ENCODE measurements at regions not wholly inside any gene's neighbourhood (a gene's known extent, or its start where the extent isn't known, plus 50 kb on each side); places are given as distances from the start of the nearest gene placed in this dataset.

DNA sequence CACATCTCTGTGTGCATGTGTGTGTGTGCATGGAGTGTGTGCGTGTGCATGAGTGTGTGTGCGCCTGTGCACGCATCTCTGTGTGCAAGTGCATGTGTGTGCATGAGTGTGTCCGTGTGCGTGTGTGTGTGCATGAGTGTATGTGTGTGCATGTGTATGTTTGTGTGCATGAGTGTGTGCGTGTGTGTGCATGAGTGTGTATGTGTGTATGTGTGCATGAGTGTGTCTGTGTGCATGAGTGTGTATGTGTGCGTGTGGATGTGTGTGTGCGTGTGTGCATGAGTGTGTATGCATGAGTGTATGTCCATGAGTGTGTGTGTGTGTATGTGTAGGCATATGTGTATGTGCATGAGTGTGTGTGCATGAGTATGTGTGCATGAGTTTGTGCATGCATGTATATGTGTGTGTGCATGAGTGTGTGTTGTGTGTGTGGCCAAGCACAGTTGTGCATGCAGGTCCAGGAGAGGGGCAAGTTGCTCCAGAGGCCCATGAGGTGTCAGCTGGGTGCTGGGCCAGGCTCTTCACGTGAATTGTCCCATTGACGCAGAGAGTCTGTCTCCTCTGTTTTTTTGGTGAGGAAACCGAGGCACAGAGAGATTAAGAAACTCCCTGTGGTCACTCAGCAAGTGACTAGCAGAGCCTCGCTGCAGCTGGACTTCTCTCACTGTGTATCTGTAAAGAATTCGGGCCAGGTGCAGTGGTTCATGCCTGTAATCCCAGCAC, 75.5 kb downstream of the ASB1 start:
- in situ Hi-C loops (cut with HindIII; ENCODE audit: low sequenced_read_pairs), result loop anchor here (25.0 kb wide), 1 partner anchor 585 kb away; no protein-coding TSS in a partner anchor

DNA sequence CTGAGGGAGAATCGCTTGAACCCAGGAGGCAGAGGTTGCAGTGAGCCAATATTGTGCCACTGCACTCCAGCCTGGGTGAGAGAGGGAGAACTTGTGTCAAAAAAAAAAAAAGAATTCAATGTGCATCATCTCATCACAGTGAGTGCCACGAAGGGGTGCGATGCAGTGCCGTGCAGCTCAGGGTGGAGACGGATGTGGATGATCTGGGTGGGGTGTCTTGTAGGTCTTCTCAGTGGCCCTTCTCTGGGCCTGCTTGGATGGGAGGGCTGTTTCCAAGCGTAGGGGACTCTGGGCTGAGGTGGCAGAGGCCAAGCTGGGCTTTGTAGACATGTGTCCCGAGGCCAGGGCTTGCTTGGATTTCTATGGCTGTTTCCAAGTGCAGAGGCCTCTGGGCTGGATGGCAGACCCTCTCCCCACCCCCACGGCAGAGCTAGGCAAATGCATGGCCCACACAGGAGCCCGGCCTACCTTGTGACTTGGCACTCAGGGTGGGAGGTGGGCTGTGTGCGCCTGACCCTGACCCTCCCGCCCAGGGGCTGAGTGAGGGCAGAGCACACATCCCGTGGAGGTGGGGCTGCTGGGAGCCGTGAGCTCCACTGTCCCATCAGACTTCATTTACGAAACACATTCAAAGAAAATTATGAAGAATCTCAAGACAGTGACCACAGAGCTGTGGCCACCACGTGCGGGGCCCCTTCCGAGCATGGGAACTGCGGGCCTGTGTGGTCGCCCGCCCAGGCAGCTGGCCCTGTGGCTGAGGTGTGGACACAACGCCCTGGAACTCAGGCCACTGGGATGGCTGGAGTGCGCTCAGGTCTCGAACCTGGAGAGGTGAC, 76.4 kb downstream of the ASB1 start:
- in situ Hi-C loops (cut with HindIII; ENCODE audit: low sequenced_read_pairs), result loop anchor here (25.0 kb wide), 1 partner anchor 584 kb away; no protein-coding TSS in a partner anchor

DNA sequence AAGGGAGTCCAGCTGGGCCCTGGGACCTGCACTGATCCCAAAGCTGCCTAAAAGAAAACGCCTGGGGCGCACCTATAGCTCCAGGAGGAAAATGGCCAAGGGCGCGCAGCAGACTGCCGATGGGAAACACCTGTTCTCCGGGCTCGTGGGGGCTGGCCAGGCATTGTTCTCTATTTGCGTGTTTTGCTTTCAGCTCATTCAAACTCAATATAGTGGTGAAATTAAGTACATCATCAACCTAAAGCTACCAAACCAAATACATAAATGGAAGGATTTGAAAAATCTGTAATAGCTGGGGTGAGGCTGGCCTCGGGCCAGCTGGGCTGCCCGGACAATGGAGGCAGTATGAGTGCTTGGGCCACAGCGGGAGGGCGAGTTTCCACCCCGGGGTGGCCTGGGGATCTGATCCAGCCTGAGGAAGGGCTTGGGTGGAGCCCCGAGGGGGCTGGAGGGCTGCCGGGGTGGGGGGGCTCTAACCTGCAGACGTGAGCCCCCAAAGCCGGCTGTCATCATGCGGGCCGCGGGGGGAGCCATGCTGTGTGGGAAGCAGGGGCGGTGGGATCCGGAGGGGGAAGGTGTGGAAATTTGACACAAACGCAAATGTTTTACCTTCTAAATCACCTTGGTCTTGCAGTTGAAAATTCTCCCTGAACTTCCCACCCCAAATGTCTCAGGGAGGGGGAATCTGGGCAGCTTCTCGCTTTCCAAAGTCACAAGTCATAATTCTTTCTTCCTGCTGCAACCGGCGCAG, 77.6 kb downstream of the ASB1 start:
- in situ Hi-C loops (cut with HindIII; ENCODE audit: low sequenced_read_pairs), result loop anchor here (25.0 kb wide), 1 partner anchor 583 kb away; no protein-coding TSS in a partner anchor

DNA sequence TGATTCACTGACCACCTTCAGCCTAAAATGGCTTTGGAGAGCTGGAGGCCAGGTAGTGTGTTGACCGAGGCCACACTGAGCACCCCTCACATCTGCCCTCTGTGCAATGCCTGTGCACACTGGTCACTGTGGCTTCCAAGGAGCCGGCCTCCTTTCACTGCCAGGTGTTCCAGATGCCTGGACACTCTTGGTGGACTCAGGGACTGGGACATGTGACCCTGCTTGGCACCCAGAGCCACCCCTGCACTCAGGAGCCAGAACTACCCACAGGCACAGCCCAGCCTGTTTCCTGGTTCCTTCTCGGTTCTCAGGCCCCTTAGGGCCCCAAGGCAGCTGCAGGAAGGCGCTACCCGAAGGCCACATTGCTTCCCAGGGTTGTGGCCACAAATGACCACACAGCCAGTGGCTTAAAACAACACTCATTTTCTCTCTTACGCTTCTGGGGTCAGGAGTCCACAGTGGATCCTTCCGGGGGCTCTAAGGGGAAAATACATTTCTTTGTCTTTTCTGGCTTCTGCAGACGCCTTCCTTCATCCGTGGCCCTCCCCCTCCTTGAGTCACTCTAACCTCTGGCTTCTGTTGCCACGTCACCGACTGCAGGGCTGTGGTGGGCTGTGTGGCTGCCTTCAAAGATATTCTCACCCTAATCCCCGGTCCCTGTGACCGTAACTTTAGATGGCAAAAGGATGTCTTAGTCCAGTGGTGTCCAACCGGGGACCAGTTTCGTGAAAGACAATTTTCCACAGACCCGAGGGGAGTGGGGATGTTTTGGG, 78.6 kb downstream of the ASB1 start:
- in situ Hi-C loops (cut with HindIII; ENCODE audit: low sequenced_read_pairs), result loop anchor here (25.0 kb wide), 1 partner anchor 582 kb away; no protein-coding TSS in a partner anchor

DNA sequence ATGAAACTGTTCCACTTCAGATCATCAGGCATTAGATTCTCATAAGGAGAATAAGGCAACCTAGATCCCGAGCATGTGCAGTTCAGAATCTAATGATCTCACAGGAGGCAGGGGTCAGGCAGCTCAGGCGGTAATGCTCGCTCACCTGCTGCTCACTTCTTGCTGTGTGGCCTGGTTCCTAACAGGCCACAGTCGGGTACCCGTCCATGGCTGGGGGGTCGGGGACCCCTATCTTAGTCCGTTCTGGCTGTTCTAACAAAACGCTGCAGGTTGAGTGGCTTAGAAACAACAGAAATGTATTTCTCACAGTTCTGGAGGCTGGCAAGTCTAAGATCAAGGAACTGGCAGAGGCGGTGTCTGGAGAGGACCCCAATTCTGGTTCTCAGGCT, 79.2 kb downstream of the ASB1 start:
- in situ Hi-C loops (cut with HindIII; ENCODE audit: low sequenced_read_pairs), result loop anchor here (25.0 kb wide), 1 partner anchor 581 kb away; no protein-coding TSS in a partner anchor

DNA sequence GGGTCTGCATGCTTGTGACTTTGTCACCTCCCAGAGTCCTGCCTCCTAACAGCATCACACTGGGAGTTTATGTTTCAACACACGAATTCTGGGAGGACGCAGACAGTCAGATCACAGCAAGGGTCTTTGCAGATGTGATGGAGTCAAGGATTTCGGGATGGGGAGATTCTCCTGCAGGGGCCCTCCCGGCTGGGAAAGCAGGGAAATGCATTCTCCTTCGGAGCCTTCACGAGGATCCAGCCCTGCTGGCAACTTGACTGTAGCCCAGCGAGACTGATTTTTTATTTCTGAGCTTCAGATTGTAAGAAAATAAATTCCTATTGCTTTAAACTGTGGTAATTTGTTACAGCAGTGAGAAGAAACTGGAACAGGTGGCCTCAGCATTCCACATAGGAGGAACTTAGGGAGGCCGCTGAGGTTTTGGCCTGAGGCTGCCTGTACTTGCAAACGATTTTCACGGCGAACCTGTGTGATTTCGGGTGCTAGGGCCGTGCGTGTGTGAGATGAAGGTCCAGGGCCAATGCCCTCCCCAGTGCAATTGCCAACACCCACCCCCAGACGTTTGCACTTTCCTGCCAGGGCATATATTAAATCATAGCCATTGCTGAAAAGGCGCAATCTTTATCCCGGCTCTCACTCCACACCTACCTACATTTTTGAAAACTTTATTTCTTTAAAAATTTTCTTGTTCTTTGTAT, 79.8 kb downstream of the ASB1 start:
- in situ Hi-C loops (cut with HindIII; ENCODE audit: low sequenced_read_pairs), result loop anchor here (25.0 kb wide), 1 partner anchor 581 kb away; no protein-coding TSS in a partner anchor

DNA sequence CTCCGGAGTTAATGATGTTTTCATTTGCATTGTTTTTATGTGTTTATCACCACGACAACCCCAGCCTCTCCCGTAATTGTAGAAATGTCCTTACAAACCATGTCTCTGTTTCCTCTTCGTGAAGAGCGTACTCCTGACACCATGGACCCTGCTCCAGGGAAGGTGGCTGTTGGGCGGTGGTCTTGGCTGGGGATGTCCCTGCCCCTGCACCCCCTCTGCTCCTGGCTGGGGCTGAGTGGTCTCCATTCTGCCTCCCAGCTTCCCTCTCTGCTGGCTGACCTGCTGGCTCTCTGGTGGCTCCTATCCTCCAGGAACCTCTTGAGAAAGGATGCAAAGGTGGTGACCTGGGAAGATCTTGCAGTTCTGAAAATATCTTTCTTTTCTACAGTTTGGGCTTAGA, 81.1 kb downstream of the ASB1 start:
- in situ Hi-C loops (cut with HindIII; ENCODE audit: low sequenced_read_pairs), result loop anchor here (25.0 kb wide), 1 partner anchor 579 kb away; no protein-coding TSS in a partner anchor

DNA sequence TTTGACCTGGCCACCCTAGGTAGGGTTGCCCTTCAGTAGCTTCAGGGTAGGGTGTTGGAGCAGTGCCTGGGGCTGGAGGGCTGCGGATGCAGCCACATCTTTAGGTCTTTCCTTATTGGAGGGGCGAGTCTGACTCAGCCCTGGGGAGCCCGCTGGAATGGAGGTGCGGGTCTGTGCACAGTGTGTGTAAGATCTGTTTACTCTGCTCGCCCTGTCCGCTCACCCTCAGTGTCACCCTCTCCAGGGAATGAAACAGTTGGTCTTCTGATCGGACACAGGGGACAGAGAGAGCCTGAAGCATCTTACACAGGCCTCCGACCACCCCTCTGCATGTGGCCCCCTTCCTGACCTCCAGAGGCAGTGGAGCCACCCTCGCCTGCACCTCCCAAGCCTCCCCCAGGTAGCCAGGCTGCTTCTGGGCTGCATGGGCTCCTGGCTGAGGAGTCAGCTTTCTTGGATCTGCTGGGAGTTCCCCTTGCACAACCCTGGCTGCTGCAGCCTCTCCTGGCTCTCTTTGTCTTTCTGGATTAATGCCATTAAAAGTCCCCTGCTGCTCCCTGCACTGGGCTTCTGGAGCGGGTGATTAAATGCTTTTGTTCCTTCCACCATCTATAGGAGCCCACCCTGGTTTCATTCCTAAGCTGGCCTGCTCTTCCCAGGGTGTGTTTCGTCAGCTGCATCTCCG, 82.6 kb downstream of the ASB1 start:
- in situ Hi-C loops (cut with HindIII; ENCODE audit: low sequenced_read_pairs), result loop anchor here (25.0 kb wide), 1 partner anchor 578 kb away; no protein-coding TSS in a partner anchor

DNA sequence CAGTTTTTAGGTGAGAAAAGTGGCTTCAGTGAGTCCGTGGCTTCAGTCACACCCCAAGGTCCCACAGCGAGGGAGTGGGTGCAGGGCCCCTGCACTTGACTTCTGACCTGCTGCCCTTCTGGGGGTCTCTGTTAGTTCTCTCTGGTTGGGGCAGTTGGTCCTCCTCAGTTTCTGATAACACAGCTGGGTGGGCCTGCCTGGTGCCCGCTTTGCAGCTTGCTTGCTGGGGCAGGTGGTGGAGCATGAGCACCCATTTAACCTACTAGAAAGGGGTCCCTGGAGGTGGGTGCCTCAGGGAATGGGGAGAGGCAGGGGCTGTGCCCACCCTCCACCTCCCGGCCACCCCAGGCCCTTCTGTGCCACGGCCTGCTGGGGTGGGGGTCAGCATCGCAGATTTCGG, 83.2 kb downstream of the ASB1 start:
- in situ Hi-C loops (cut with HindIII; ENCODE audit: low sequenced_read_pairs), result loop anchor here (25.0 kb wide), 1 partner anchor 577 kb away; no protein-coding TSS in a partner anchor

DNA sequence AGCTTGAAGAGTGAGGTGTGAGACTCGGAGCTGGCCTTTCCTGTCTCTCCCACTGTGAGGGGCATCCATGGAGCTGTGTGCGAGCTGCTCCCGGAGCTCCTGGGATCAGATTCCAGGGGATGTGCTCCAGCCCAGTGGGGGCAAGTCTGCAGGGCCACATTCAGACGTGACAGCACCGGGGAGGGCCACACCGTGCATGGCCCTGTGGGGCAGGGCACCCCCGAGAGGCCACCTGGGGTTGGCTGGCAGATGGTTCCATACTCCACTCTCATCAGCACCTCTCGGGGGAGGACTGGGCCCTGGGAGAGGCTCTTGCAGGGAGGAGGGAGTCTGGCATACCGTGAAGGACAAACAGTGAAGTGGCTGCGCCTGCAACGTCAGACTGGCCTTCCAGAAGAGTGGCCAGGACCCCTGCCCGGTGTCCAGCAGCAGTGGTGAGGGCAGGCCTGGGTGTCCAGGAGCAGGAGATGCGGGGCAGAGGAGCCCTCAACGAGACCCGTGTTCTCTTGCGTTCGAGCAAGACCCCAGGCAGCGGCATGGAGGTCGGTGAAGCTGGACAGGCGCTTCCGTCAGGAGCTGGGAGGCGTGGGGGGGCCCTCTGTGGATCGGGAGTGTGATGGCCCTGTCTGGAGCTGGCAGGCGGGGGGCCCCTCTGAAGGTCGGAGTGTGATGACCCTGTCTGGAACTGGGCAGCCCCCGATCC, 84.3 kb downstream of the ASB1 start:
- in situ Hi-C loops (cut with HindIII; ENCODE audit: low sequenced_read_pairs), result loop anchor here (25.0 kb wide), 1 partner anchor 576 kb away; no protein-coding TSS in a partner anchor

DNA sequence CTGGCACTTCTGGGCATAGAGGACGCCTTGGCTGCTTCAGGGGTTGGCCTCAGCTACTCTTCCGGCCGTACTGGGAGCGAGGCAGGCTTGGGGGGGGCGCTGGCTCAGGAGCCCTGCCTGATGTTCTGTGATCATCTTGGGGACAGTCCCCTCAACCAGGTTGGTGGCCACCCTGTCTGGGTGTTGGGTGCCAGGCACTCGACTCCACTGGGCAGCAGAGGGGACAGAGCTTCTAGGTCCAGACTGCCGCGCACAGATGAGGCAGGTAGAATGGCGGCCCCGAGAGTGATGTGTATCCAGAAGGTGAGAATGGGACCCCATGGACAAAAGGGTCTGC, 84.9 kb downstream of the ASB1 start:
- in situ Hi-C loops (cut with HindIII; ENCODE audit: low sequenced_read_pairs), result loop anchor here (25.0 kb wide), 1 partner anchor 576 kb away; no protein-coding TSS in a partner anchor

DNA sequence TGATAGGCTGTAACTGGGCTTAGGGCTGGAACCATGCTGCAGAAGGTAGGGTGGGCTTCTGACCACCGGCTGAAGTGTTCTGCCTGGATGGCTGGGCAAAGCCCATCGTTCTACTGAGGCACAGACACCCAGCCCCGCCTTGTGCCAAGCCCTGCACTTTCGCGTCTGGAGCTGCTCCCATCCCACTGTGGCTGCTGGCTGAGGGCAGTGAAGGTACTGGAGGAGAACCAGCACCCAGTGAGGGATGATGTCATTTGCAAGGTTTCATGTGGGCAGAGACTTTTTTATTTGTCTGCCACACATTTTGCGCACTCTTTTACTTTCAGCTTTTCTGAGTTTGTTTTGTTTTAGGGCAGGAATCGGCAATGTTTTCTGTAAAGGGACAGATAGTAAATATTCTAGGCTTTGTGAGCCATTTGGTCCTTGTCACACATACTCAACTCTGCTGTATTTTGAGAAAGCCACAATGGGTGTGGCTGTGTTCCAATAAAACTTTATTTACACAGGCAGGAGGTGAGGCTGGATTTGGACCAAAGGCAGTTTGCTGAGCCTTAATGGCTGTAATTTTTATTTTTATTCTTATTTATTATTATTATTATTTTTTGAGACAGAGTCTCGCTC, 85.6 kb downstream of the ASB1 start:
- in situ Hi-C loops (cut with HindIII; ENCODE audit: low sequenced_read_pairs), result loop anchor here (25.0 kb wide), 1 partner anchor 575 kb away; no protein-coding TSS in a partner anchor

DNA sequence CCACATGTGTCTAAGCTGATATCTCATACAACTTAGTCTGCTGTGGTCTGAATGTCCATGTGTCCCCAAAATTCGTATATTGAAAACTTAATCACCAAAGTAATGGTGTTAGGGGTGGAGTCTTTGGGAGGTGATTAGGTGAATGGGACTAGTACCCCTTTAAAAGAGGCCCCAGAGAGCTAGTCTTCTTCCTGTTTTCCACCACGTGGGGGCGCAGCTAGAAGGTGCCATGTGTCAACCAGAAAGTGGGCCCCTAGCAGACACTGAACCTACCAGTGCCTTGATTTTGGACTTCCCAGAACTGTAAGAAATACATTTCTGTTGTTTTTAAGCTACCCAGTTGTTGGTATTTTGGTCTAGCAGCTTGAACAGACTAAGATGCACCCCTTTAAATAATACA, 86.6 kb downstream of the ASB1 start:
- in situ Hi-C loops (cut with HindIII; ENCODE audit: low sequenced_read_pairs), result loop anchor here (25.0 kb wide), 1 partner anchor 574 kb away; no protein-coding TSS in a partner anchor

DNA sequence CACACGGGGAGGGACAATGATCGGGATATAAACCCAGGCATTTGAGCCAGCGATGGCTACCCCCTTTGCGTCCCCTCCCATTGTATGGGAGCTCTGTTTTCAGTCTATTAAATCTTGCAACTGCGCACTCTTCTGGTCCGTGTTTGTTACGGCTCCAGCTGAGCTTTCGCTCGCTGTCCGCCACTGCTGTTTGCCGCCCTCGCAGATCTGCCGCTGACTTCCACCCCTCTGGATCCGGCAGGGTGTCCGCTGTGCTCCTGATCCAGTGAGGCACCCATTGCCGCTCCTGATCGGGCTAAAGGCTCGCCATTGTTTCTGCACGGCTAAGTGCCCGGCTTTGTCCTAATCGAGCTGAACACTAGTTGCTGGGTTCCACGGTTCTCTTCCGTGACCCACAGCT, 87.3 kb downstream of the ASB1 start:
- in situ Hi-C loops (cut with HindIII; ENCODE audit: low sequenced_read_pairs), result loop anchor here (25.0 kb wide), 1 partner anchor 573 kb away; no protein-coding TSS in a partner anchor

DNA sequence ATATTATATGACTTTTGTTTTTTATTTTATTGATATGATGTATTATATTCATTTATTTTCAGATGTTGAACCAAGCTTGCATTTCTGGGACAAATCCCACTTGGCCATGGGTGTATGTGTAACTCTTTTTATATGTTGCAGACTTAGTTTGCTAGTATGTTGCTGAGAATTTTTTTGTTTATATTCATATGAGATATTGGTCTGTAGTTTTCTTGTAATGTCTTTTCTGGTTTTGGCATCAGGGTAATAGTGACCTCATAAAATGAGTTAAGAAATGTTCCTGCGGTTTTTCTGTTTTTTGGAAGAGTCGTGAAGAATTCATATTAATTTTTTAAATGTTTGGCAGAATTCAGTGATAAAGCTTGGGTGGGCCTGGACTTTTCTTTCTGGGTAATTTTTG, 88.7 kb downstream of the ASB1 start:
- in situ Hi-C loops (cut with HindIII; ENCODE audit: low sequenced_read_pairs), result loop anchor here (5.0 to 25.0 kb wide), 3 partner anchors 52 to 572 kb away; no protein-coding TSS in a partner anchor

DNA sequence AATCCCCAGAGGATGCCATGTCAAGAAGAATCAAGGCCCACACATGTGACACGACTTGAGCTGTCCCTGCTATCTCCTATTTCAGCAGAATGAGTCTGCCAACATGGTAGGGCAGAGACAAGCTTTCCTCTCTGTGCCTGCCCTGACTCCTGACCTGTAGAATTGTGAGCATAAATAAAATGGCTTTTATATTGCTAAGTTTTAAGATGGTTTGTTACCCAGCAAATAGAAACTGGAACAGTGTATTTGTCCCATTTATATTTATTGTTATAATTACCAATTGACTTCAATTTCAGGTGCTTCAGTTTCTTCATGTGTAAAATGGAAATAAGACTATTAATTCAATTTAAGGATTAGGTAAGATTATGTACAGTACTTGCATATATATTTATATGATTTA, 90.5 kb downstream of the ASB1 start:
- in situ Hi-C loops (cut with HindIII; ENCODE audit: low sequenced_read_pairs), result loop anchor here (5.0 to 25.0 kb wide), 3 partner anchors 50 to 570 kb away; no protein-coding TSS in a partner anchor

DNA sequence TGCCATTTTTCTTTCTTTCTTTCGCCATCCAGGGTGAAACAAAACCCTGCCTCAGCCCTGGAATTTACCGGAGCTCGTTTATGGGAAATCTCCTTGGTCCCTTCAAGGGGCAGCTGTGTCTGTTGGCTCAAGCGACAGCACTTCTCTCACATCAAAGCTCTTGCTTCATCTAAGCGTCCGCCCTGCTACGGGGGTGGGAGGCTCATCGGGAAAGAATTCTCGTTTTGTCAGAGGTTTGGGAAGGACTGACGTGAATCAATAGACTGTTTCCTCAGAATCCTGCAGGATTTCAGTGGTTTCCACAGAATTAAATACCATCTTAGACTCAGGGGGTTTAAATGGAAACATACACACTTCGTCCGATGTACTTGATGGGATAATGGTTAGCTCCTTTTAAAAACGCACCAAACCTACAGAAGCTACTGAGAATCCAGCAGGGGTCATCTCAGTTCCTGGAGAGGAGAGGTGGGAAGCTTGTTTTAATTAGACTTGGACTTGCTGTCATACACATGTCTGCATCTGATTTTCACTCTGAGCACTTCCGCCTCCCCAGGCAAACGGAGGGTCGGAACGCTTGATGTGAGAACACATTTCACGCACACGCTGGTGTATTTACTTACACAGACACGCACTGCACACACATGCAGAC, 91.6 kb downstream of the ASB1 start:
- in situ Hi-C loops (cut with HindIII; ENCODE audit: low sequenced_read_pairs), result loop anchor here (5.0 to 25.0 kb wide), 3 partner anchors 49 to 569 kb away; no protein-coding TSS in a partner anchor

Data from endothelial cell of hepatic sinusoid (primary cell).